Endothelial cell (in vitro differentiated cells): ENCODE measurements at regions not wholly inside any gene's neighbourhood (a gene's known extent, or its start where the extent isn't known, plus 50 kb on each side); places are given as distances from the start of the nearest gene placed in this dataset.

Experiments
- DNase-seq: peaks from one replicate; pipeline ENCODE4 v3.0.0; 2021; ENCODE audit warnings: low spot score
- H3K27ac Mint-ChIP-seq: one replicate; pipeline ENCODE4 v1.8.0; 2021; ENCODE audit warnings: mixed read lengths, inconsistent platforms; ENCODE audit not compliant: unreplicated experiment
- H3K27me3 Mint-ChIP-seq: one replicate; pipeline ENCODE4 v1.8.0; 2021; ENCODE audit warnings: mild to moderate bottlenecking, moderate library complexity, mixed read lengths, inconsistent platforms; ENCODE audit not compliant: unreplicated experiment
- H3K36me3 Mint-ChIP-seq: one replicate; pipeline ENCODE4 v1.8.0; 2021; ENCODE audit warnings: mild to moderate bottlenecking, low read depth, mixed read lengths, inconsistent platforms; ENCODE audit not compliant: unreplicated experiment
- H3K4me1 Mint-ChIP-seq: one replicate; pipeline ENCODE4 v1.8.0; 2021; ENCODE audit warnings: mild to moderate bottlenecking, mixed read lengths, inconsistent platforms; ENCODE audit not compliant: unreplicated experiment
- H3K4me3 Mint-ChIP-seq: one replicate; pipeline ENCODE4 v1.8.0; 2021; ENCODE audit warnings: mild to moderate bottlenecking, mixed read lengths, inconsistent platforms; ENCODE audit not compliant: unreplicated experiment
- H3K9me3 Mint-ChIP-seq: one replicate; pipeline ENCODE4 v1.8.0; 2021; ENCODE audit warnings: mixed read lengths, inconsistent platforms; ENCODE audit not compliant: unreplicated experiment
- CTCF ChIP-seq: fragments of 200-600 bp; sonication (generic); IDR thresholded peaks from one replicate; pipeline ENCODE4 v1.5.0; 2021; ENCODE audit warnings: antibody characterized with exemption; ENCODE audit not compliant: unreplicated experiment

- no peak for TF ChIP-seq CTCF
- Mint-ChIP-seq H3K4me1 (peaks cover 4% of the 10 kb centered on the region), H3K36me3 (no peaks in the 10 kb centered on the region), H3K27me3 (no peaks in the 10 kb centered on the region), H3K27ac (no peak overlapping the region), H3K9me3 (no peaks in the 10 kb centered on the region), H3K4me3 (no peak overlapping the region)
- DNase-seq: no peak
Measured at GRCh38 chr3:18246336-18247060, 178.6 kb downstream of the SATB1 start.

GRCh38 chr3:18245721-18246120 lies 179.4 kb downstream of the SATB1 start:
- DNase-seq: no peak
- no peak for TF ChIP-seq CTCF
- Mint-ChIP-seq H3K4me3 (no peak overlapping the region), H3K4me1 (peaks cover under 1% of the 10 kb centered on the region), H3K9me3 (no peaks in the 10 kb centered on the region), H3K27me3 (no peaks in the 10 kb centered on the region), H3K27ac (no peak overlapping the region), H3K36me3 (no peaks in the 10 kb centered on the region)

GRCh38 chr3:18241837-18242236 lies 183.3 kb downstream of the SATB1 start:
- Mint-ChIP-seq H3K36me3 (no peaks in the 10 kb centered on the region), H3K4me3 (no peak overlapping the region), H3K4me1 (no peaks in the 10 kb centered on the region), H3K9me3 (no peaks in the 10 kb centered on the region), H3K27ac (no peak overlapping the region), H3K27me3 (no peaks in the 10 kb centered on the region)
- TF ChIP-seq CTCF: no peak
- no peak for DNase-seq

GRCh38 chr3:18239674-18240073 lies 185.5 kb downstream of the SATB1 start:
- no peak for TF ChIP-seq CTCF
- no peak for DNase-seq
- Mint-ChIP-seq H3K4me1 (no peaks in the 10 kb centered on the region), H3K27ac (no peak overlapping the region), H3K4me3 (no peak overlapping the region), H3K9me3 (no peaks in the 10 kb centered on the region), H3K36me3 (no peaks in the 10 kb centered on the region), H3K27me3 (no peaks in the 10 kb centered on the region)

- no peaks in the 10 kb centered on the region for H3K4me1 Mint-ChIP-seq
Measured at GRCh38 chr3:18238746-18239331, 186.3 kb downstream of the SATB1 start.

More at GRCh38 chr3:18238746-18239331, 186.3 kb downstream of the SATB1 start:
- Mint-ChIP-seq H3K9me3 (no peaks in the 10 kb centered on the region), H3K27me3 (no peaks in the 10 kb centered on the region), H3K27ac (no peak overlapping the region), H3K4me3 (no peak overlapping the region), H3K36me3 (no peaks in the 10 kb centered on the region)
- no peak for TF ChIP-seq CTCF
- no peak for DNase-seq
